RKO (cell line): ENCODE measurements at regions not wholly inside any gene's neighbourhood (a gene's known extent, or its start where the extent isn't known, plus 50 kb on each side); places are given as distances from the start of the nearest gene placed in this dataset.

Experiments
- DNase-seq: peaks from one replicate; pipeline ENCODE4 v3.0.0-alpha.2; 2016; ENCODE audit warnings: low spot score

DNA sequence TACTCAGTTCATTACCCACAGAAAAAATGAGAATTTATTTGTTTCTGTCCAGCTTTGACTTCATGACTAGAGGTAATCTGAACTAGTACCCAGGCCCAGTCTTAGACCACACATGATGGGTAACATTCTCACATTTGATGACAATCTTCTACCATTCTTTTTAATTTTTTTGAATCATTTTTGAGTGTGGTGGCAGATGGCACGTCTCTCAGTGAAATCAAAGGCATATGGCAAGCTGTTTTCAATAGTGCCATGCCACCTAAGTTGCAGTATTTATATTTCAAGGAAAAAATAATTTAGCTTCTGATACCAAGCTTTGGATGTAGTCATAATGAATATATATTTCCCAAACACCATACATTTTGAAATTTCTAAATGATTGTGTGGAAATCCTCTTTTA lies 88.8 kb upstream of the HS3ST5 start:
- DNase-seq: no peak

DNA sequence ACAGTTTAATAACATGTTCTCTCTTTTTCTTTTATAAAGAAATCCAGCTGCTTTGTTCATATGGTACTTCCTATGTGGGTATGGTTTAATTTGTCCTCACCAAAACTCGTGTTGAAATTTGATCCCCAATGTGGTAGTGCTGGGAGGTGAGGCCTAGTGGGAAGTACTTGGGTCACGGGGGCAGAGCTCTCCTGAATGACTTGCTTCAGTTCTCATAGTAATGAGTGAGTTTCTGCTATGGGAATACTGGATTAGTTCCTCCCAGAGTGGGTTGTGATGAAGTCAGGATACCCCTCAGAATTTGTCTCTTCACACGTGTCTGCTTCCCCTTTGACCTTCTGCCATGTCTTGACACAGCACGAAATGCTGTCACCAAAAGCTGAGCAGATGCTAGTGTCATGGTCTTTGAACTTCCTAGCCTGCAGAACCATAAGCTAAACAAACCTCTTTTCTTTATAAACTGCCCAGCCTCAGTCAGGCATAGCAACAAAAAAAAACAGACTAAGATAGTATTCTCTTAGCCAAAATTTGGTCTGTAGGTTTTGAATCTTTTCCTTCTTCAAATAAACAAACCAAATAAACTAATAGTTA lies 87.8 kb upstream of the HS3ST5 start:
- no peak for DNase-seq

DNA sequence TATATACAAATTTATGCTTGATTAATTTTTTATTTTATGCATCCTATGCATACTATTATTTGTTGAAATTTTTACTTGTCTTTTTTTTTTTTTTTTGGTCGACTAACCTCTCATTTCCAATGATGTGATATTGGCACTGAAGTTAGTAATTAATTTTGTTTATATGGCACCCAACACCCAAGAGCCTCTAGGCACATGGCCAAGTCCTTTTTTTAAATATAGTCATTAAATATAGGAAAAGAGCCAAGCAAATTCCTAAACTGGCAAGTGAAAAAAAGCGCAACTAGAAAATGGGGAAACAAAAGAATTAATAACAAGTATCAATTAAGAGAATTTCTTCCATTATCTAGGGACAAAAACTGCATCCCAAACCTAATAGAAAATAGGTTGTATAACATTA lies 85.5 kb upstream of the HS3ST5 start:
- DNase-seq: no peak

DNA sequence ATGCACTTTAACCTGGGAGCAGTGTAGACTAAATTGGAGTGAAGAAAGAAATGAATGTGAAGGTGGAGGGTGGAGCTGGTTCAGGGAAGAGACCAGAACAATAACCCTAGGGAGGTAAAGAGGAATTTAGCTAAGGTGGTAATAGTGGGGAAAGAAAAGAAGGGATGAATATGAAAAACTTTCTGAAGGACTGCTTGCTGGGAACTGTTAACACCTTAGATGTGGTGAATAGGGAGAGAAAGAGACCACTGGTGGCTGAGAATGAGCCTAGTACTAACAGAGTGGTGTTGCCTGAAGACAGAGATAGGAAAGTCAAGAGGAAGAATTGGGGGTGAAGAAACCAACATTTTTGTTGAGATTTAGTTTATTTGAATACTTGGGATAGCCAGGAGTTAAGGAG lies 78.4 kb upstream of the HS3ST5 start:
- no peak for DNase-seq

DNA sequence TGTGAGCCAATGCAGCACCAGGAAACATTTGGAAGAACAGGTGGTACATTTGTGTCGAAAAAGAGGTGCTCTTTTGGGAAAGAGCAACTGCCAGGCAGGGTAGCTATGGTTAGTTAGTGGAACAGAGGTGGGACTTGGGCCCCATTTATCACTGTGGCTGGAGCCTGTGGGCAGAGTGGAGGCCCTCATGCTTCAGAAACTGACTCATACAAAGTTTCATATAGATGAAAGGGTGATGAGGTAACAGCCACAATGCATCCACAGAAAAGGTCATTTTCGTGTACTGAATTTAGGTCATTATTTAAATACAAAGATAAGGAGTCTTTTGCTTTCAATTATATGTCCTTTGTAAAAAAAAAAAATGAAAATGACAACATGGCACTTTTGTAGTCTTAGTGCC lies 76.4 kb upstream of the HS3ST5 start:
- no peak for DNase-seq

DNA sequence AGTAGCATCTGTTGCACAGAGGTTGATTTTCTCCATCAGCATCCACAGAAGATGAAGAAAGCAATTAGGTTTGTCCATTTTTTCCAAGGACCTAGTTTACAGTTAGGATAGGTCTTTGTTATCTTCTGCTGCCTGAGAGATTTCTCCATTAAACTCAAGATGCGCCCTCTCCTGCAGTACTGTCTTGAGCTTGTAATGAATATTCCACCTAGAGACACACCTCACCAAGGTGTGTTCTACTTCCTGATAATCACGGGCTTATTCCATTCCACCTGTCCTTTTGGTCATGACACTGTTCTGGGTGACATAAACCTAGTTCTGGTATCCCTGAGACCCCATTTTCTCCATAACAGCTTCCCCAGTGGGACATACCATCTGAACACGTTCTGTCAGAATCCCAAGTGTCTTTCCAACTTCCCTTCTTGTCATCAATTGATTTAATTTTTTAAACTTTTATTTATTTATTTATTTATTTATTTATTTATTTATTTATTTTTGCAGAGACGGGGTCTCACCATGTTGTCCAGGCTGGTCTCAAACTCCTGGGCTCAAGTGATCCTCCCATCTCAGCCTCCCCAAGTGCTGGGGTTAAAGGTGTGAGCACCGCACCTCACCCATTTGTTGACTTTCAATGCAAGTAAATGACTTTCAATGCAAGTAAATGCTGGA lies 75.6 kb upstream of the HS3ST5 start:
- no peak for DNase-seq

DNA sequence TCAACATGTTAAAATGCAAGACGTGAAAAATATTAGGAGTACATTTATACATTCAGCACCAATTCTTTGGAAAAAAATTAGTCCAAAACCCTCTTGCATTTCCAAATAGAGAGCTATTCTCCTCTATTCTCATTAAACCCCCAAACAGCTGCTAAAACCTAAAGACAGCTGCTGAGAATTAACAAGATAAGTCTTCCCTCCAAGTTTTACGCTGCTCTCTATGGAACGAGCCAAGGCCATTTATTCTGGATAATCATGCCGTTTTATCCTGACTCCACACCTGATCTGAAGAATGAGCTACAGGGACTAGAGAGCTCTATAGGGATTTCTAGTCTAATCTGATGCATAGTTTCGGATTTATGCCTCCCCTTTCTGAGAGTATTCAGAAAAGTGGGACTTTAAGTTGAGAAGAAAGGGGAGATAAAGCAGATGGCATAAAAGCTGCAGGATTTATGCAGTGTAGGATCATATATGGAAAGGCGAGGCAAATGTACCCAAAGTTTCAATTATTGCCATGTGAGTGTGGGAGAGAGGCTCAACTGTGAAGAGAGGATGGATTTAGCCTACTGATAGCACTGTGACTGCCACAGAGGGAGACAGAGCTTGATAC lies 64.7 kb upstream of the HS3ST5 start:
- no peak for DNase-seq

DNA sequence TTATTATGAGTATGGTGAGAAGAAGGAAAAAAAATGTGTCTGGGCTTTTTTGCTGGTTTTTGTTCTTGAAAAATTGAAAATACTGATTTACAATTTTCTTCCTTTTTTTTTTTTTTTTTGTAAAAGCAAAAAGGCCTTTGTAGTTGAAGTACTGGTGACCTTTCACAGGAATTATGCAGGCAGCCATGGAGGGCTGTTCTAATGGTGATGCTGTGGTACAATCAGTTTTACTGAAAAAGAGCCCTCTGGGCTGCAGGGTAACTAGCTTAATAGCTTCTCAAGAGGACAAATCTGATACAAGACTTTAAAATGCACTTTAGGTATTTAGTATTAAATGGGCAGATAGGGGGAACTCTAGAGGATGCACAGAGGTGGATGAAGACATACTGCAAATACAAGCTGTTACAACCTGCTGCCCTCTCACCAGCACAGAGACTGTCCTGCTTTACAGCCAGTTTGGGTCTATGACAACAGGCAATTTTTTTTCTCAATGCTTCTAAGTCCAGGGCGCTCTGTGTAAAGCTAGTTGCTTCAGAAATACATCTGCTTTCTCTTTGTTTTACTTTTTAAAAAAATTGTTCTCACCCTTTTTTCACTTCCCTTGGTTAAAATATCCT lies 61.6 kb upstream of the HS3ST5 start:
- no peak for DNase-seq

DNA sequence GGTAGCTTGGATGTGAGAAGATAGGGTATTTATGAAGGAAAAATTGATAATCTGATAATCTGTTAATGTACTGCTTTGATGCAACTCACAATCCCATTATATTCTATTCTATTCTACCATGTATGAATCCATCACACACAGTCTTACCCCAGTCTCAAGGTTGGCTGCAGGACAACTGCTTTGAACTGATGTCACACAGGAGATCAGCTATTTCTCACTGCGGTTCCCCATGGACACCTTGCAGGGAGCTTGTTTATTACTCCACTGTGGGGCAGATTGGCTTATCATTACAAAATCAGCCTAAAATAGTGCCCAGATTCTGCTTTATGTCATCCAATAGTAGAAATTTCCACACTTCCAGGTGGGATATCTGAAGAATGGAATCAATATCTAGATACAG lies 61.0 kb upstream of the HS3ST5 start:
- no peak for DNase-seq

DNA sequence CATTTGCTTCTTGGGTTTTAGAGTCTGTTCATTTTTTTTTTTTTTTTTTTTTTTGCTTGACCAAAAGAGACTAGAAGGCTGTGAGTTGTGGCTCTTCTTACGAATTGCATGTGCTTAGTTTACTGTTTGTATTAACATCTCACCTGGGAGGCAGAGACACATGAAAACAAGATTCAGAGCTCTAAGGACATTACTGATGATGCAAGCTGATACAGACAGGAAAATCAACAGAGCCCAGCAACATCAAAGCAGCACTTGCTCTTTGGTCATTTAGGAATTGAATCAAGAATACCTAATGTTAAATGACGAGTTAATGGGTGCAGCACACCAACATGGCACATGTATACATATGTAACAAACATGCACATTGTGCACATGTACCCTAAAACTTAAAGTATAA lies 55.7 kb upstream of the HS3ST5 start:
- DNase-seq: no peak
